HFFc6 (cell line): ENCODE measurements at regions not wholly inside any gene's neighbourhood (a gene's known extent, or its start where the extent isn't known, plus 50 kb on each side); places are given as distances from the start of the nearest gene placed in this dataset.

Source experiments
- DNase-seq: peaks from one replicate; pipeline ENCODE4 v3.0.0-alpha.2; 2018
- H3K27ac Mint-ChIP-seq: 2 replicates; pipeline ENCODE4 v1.8.0; 2020; ENCODE audit warnings: mild to moderate bottlenecking, mixed read lengths
- H3K27me3 Mint-ChIP-seq: 2 replicates; pipeline ENCODE4 v1.8.0; 2021; ENCODE audit warnings: mild to moderate bottlenecking, moderate library complexity, mixed read lengths; ENCODE audit not compliant: insufficient read depth
- H3K36me3 Mint-ChIP-seq: 2 replicates; pipeline ENCODE4 v1.8.0; 2021; ENCODE audit warnings: low read depth, mixed read lengths
- H3K4me1 Mint-ChIP-seq: 2 replicates; pipeline ENCODE4 v1.8.0; 2020; ENCODE audit warnings: low read depth, mixed read lengths
- H3K4me3 Mint-ChIP-seq: 2 replicates; pipeline ENCODE4 v1.8.0; 2020; ENCODE audit warnings: mild to moderate bottlenecking, moderate library complexity, mixed read lengths
- H3K9me3 Mint-ChIP-seq: 2 replicates; pipeline ENCODE4 v1.8.0; 2020; ENCODE audit warnings: mild to moderate bottlenecking, mixed read lengths
- CTCF ChIP-seq: fragments of 200-600 bp; sonication (generic); IDR thresholded peaks from 2 replicates; pipeline ENCODE4 v1.5.0; 2021; ENCODE audit warnings: antibody characterized with exemption, mild to moderate bottlenecking

DNA sequence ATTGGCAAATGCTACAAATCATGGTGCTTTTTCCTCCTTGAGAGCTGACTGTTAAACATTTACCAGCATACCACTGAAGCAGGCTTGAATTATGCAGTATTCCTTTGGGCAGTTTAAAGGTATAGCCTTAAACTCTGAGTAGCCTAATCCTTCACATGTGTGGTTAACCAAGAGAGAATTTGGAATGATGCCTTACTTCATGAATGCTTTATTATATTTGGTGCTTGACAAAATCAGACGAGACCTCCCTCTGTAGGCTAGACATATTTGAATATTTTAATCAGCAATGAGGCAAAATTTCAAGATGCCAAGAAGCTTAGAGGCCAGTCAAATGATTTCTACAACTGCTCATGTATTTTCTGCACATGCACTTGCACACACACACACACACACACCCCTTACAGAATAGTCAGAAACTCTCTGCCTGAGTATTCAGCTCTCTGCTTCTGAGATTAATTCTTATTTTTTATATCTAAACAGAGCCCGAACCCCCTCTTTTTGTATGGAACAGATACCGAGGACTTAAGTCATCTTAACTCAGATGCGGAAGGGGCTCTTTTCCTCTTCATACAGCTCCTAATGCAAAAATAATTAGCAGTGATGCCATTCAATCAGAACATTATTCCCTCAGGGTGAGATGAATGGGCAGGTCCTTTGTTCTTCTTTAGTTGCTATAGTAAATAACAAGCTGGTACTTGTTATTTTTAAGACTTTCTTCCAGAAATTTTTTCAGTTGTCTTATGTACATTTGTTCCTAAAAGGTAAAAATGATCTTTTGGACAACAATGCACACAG is 195.5 kb upstream of the TMC3 start:
- Mint-ChIP-seq H3K9me3 (no peaks in the 10 kb centered on the region), H3K27ac (no peak overlapping the region), H3K4me1 (no peaks in the 10 kb centered on the region), H3K27me3 (peaks cover 2% of the 10 kb centered on the region; the same call in 1 of the 2 replicates), H3K4me3 (no peak overlapping the region), H3K36me3 (no peaks in the 10 kb centered on the region)
- DNase-seq: no peak
- TF ChIP-seq CTCF: no peak

GRCh38 chr15:81567924-81568323 is 193.9 kb upstream of the TMC3 start:
- TF ChIP-seq CTCF: no peak
- Mint-ChIP-seq H3K36me3 (no peaks in the 10 kb centered on the region), H3K9me3 (no peaks in the 10 kb centered on the region), H3K27me3 (peaks cover 2% of the 10 kb centered on the region; the same call in 1 of the 2 replicates), H3K4me1 (no peaks in the 10 kb centered on the region), H3K27ac (no peak overlapping the region), H3K4me3 (no peak overlapping the region)
- DNase-seq: no peak

- no peak for TF ChIP-seq CTCF
- DNase-seq: no peak
- Mint-ChIP-seq H3K9me3 (no peaks in the 10 kb centered on the region), H3K4me1 (no peaks in the 10 kb centered on the region), H3K4me3 (no peak overlapping the region), H3K36me3 (no peaks in the 10 kb centered on the region), H3K27me3 (peaks cover 2% of the 10 kb centered on the region; the same call in 1 of the 2 replicates), H3K27ac (no peak overlapping the region)
Observed at GRCh38 chr15:81562986-81563385, 189.0 kb upstream of the TMC3 start.

GRCh38 chr15:81560405-81560804 is 186.4 kb upstream of the TMC3 start:
- TF ChIP-seq CTCF: no peak
- peaks cover 2% of the 10 kb centered on the region; the same call in 1 of the 2 replicates for H3K27me3 Mint-ChIP-seq
- no peak overlapping the region for H3K4me3 Mint-ChIP-seq
- no peak for DNase-seq
- no peaks in the 10 kb centered on the region for H3K4me1 Mint-ChIP-seq
- H3K36me3 Mint-ChIP-seq: no peaks in the 10 kb centered on the region
- no peaks in the 10 kb centered on the region for H3K9me3 Mint-ChIP-seq
- no peak overlapping the region for H3K27ac Mint-ChIP-seq

- H3K4me3 Mint-ChIP-seq: no peak overlapping the region
- no peak for DNase-seq
- no peaks in the 10 kb centered on the region for H3K36me3 Mint-ChIP-seq
- H3K27ac Mint-ChIP-seq: no peak overlapping the region
- no peak for TF ChIP-seq CTCF
- no peaks in the 10 kb centered on the region for H3K4me1 Mint-ChIP-seq
- H3K9me3 Mint-ChIP-seq: no peaks in the 10 kb centered on the region
- H3K27me3 Mint-ChIP-seq: peaks cover 2% of the 10 kb centered on the region
Observed at GRCh38 chr15:81558056-81558455, 184.0 kb upstream of the TMC3 start.
